Effector memory CD8-positive, alpha-beta T cell (primary cell): ENCODE measurements at regions not wholly inside any gene's neighbourhood (a gene's known extent, or its start where the extent isn't known, plus 50 kb on each side); places are given as distances from the start of the nearest gene placed in this dataset.

Experiments used
- ATAC-seq: fragments of 150-1000 bp; cut with Tn5 transposase; replicated peaks from 2 replicates; pipeline ENCODE4 v1.10.0; 2021; ENCODE audit warnings: mild to moderate bottlenecking, moderate library complexity
- DNase-seq, 3 experiments: peaks; one replicate each; pipeline ENCODE4 v3.0.0; 2021
- H3K27ac Mint-ChIP-seq, 2 donors: one replicate each; pipeline ENCODE4 v1.8.0; 2022; ENCODE audit warnings: mild to moderate bottlenecking in 2 of 2, mixed read lengths in 2 of 2, moderate library complexity in 2 of 2
- H3K27me3 Mint-ChIP-seq, 2 donors: one replicate each; pipeline ENCODE4 v1.8.0; 2022; ENCODE audit warnings: mixed read lengths in 2 of 2
- H3K36me3 Mint-ChIP-seq: one replicate; pipeline ENCODE4 v1.8.0; 2022; ENCODE audit warnings: mild to moderate bottlenecking, moderate library complexity, mixed read lengths; ENCODE audit not compliant: insufficient read depth
- H3K4me1 Mint-ChIP-seq, 2 donors: one replicate each; pipeline ENCODE4 v1.8.0; 2022; ENCODE audit warnings: low read depth in 2 of 2, mixed read lengths in 2 of 2
- H3K4me3 Mint-ChIP-seq, 2 donors: one replicate each; pipeline ENCODE4 v1.8.0; 2022; ENCODE audit warnings: mild to moderate bottlenecking in 2 of 2, mixed read lengths in 2 of 2, moderate library complexity in 2 of 2
- H3K9me3 Mint-ChIP-seq, 2 donors: one replicate each; pipeline ENCODE4 v1.8.0; 2022; ENCODE audit warnings: mixed read lengths in 2 of 2

DNA sequence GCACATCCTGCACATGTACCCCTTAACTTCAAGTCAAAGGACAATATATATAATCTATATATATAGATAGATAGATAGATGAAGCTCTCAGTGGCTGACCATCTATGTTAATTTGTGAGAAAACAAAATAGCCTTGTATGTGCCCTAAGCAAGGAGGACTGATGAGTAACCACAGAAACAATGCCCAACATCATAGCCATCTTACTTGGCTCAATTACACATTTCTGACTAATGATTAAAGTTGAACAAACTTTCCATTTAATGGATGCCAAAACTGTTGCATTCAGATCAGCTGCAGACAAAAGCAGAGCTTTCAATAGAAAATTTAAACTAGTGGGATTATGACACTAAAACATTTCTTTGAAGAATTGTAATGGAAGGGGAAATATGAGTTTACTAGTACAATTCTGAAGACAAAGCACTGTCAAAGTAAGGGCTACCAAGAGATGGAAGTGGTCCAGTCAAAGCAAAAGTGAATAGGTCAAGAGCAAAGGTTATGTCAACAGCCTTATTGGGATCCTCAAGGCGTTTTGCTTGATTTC, 1188.2 kb upstream of the RAG2 start:
- Mint-ChIP-seq H3K4me3 (no peak overlapping the region), H3K4me1 (no peaks in the 10 kb centered on the region), H3K9me3 (peaks cover 17 to 34% of the 10 kb centered on the region in 2 donors), H3K27ac (no peak overlapping the region), H3K36me3 (no peaks in the 10 kb centered on the region), H3K27me3 (no peaks in the 10 kb centered on the region)
- no peak for DNase-seq
- no peak for ATAC-seq

DNA sequence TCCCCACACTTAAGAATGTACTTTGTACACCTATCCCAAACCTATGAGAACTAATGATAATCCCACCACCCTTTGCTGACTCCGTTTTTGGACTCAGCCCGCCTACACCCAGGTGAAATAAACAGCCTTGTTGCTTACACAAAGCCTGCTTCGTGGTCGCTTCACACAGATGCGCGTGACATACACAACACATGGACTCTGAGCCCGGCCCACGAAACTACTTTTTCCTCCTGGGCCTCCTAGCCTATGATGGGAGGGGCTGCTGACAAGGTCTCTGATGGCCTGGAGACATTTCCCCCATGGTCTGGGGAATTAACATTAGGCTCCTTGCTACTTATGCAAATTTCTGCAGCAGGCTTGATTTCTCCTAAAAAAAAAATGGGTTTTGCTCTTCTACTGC, 1176.4 kb upstream of the RAG2 start:
- H3K4me1 Mint-ChIP-seq: no peaks in the 10 kb centered on the region
- H3K27ac Mint-ChIP-seq: no peak overlapping the region

DNA sequence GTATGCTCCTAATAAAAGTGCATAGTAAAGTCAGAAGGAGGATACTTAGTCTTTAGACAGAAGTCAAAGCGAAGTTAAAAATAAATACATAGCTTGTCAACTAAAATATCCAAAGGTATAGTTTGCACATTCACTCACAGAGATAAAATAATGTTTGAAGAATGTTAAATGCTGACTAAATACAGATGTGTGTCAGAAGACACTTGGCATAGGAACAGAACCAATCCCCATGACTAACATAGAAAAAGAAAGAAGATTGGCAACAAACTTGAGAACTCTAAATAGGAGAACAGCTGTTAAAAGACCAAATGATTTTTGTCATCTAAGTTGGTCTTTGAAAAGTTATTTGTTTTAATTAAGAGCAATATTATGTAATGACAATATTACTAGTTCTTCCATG, 1172.1 kb upstream of the RAG2 start:
- H3K36me3 Mint-ChIP-seq: no peaks in the 10 kb centered on the region
- H3K27ac Mint-ChIP-seq: no peak overlapping the region
- H3K4me3 Mint-ChIP-seq: no peak overlapping the region
- no peaks in the 10 kb centered on the region for H3K27me3 Mint-ChIP-seq
- no peaks in the 10 kb centered on the region for H3K4me1 Mint-ChIP-seq
- H3K9me3 Mint-ChIP-seq: peaks cover 4 to 20% of the 10 kb centered on the region in 2 donors
- DNase-seq: no peak
- no peak for ATAC-seq

More for the DNA sequence above, 1176.4 kb upstream of the RAG2 start:
- H3K4me3 Mint-ChIP-seq: no peak overlapping the region
- no peaks in the 10 kb centered on the region for H3K36me3 Mint-ChIP-seq
- peaks cover 7 to 20% of the 10 kb centered on the region in 2 donors for H3K9me3 Mint-ChIP-seq
- DNase-seq: no peak
- ATAC-seq: no peak
- no peaks in the 10 kb centered on the region for H3K27me3 Mint-ChIP-seq

DNA sequence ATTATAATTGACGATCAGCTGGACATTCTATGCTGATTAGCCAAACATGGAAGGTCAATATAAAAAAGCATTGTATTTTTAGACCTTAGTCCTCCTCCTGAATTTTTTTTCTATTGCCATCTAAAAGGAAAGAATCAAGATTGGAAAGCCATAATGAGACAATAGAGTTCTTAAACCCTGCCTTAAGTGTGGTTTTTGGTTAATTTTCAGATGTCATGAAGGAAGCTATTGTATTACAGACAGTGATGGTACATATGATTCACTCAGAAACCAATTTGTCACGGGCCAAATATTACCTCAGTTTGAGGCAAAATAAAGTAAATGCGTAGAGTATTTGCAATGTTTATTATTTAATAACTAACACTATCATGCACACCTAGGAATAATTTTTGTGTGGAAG, 1164.0 kb upstream of the RAG2 start:
- H3K36me3 Mint-ChIP-seq: no peaks in the 10 kb centered on the region
- H3K27me3 Mint-ChIP-seq: no peaks in the 10 kb centered on the region
- no peak overlapping the region for H3K27ac Mint-ChIP-seq
- H3K9me3 Mint-ChIP-seq: peaks cover 5 to 13% of the 10 kb centered on the region in 2 donors
- H3K4me1 Mint-ChIP-seq: no peaks in the 10 kb centered on the region
- no peak overlapping the region for H3K4me3 Mint-ChIP-seq
- no peak for DNase-seq
- no peak for ATAC-seq

DNA sequence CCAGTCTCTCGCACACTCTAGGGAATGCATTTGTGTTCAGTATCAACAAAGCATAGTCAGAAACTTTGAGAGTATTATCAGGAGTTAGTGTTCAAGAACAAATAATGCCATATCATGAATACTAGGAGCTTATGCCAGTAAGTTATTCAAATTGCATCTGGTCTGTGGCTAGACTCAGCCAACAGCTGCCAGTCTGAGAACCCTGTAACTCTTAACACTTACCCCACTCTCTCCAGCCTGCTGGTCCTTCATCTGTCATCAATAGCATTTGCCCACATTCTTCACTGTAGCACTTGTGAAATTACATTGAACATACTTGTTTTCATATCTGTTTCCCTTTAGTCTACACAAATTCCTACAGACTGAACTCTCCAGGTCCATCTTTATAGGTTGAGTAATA, 1157.5 kb upstream of the RAG2 start:
- H3K4me3 Mint-ChIP-seq: no peak overlapping the region
- peaks cover 4 to 7% of the 10 kb centered on the region in 2 donors for H3K9me3 Mint-ChIP-seq
- no peaks in the 10 kb centered on the region for H3K4me1 Mint-ChIP-seq
- ATAC-seq (no peak), DNase-seq (no peak)
- H3K27me3 Mint-ChIP-seq: no peaks in the 10 kb centered on the region
- no peaks in the 10 kb centered on the region for H3K36me3 Mint-ChIP-seq
- no peak overlapping the region for H3K27ac Mint-ChIP-seq

DNA sequence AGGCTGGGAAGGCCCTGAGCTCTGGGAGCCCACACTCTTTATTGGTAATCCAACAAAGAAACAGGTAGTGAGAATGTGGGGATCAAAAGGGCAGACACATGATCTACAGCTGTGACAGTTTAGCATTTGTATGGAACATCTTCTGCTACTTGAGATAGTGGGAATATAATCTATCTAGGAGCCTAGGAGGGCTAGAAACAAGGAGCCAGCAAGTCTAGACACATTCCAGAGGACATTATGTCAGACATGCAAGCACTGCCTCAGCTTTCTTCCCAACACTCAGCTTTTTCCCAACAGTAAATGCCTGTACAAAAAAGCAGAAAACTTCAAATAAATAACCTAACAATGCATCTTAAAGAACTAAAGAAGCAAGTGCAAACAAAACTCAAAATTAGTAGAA, 1150.6 kb upstream of the RAG2 start:
- ATAC-seq: no peak
- no peaks in the 10 kb centered on the region for H3K36me3 Mint-ChIP-seq
- no peak overlapping the region for H3K4me3 Mint-ChIP-seq
- H3K4me1 Mint-ChIP-seq: no peaks in the 10 kb centered on the region
- peaks cover 5 to 7% of the 10 kb centered on the region in 2 donors for H3K9me3 Mint-ChIP-seq
- no peak overlapping the region for H3K27ac Mint-ChIP-seq
- H3K27me3 Mint-ChIP-seq: no peaks in the 10 kb centered on the region
- DNase-seq: no peak

DNA sequence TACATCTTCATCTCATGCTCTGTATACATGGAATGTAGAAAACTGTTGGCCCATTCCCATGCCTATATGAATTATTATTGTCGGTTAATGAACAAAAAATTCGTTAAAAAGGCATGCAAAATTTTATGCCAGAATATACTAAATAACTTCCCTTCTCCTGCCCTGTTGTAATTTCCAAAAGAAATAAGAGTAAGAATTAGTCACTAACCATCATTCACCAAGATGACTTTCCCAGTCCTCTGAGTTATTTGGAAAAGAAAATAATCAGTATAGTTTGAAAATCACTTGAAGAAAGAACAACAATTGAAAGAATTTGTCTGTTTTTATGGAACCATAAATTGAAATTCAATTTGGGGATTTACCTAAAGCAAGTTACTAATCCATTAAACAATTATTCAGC, 1149.1 kb upstream of the RAG2 start:
- Mint-ChIP-seq H3K27ac (no peak overlapping the region), H3K27me3 (no peaks in the 10 kb centered on the region), H3K4me1 (no peaks in the 10 kb centered on the region), H3K9me3 (peaks cover 5 to 7% of the 10 kb centered on the region in 2 donors), H3K4me3 (no peak overlapping the region), H3K36me3 (no peaks in the 10 kb centered on the region)
- ATAC-seq: no peak
- no peak for DNase-seq

DNA sequence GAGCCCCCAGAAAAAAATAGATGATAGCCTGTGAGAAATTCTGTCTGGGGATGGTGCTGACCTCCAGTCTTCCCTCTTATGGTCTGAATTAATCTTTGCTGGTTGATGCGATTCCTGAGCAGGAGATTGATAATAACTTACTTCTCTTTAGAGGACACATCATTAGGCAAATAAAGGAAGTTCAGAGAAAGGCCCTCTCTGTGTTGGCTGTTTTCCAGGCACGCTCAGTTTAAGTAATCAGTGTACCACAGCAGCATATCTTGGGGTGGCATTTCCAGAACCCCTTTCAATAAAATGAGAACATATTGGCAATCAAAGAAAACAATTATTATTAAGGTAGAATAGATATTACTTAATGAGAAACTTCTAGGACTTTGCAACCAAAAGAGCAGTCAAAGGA, 1129.3 kb upstream of the RAG2 start:
- peaks cover 10 to 16% of the 10 kb centered on the region in 2 donors for H3K9me3 Mint-ChIP-seq
- H3K4me1 Mint-ChIP-seq: no peaks in the 10 kb centered on the region
- no peak overlapping the region for H3K4me3 Mint-ChIP-seq
- DNase-seq: no peak
- no peak for ATAC-seq
- H3K27ac Mint-ChIP-seq: no peak overlapping the region
- H3K27me3 Mint-ChIP-seq: no peaks in the 10 kb centered on the region
- no peaks in the 10 kb centered on the region for H3K36me3 Mint-ChIP-seq

DNA sequence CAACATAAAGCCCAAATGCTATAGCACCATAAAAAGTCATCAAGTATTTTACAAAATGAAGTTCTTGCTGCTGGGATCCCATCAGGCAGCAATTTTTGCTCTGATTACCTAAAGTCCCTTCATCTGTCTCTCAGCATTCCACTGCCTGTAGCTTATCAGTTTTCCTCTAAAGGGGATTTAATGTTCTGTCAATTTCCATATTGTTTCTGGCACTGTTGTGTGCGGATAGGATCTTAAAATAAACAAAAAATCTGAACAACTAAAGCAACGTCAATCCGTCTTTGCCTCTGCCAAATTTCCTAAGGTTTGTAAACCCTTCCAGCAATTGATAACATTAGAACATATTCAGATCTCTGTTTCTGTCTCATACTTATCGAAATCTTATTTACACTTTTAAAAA, 1126.3 kb upstream of the RAG2 start:
- Mint-ChIP-seq H3K4me3 (no peak overlapping the region), H3K36me3 (no peaks in the 10 kb centered on the region), H3K9me3 (peaks cover 4 to 8% of the 10 kb centered on the region in 2 donors)

DNA sequence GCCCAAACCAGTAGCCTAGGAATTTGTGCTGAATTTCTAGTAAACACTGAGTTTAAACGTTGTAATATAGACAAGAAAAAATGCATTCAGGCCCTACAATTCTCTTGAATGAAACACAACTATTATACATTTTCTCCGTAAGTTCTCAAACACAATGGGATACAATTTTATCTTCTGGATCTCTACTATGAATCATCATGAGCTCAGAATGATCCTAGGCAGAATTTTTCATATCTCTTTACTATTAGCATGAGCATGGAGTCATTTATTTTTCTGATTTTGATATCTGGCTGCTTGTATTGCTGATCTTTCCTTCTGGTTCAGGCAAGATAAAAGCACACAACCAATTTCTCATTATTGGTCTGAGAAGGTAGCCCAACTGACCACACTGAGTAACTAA, 1123.4 kb upstream of the RAG2 start:
- no peaks in the 10 kb centered on the region for H3K4me1 Mint-ChIP-seq
- no peaks in the 10 kb centered on the region for H3K27me3 Mint-ChIP-seq
- DNase-seq (no peak), ATAC-seq (no peak)
- no peaks in the 10 kb centered on the region for H3K36me3 Mint-ChIP-seq
- peaks cover 2 to 15% of the 10 kb centered on the region in 2 donors for H3K9me3 Mint-ChIP-seq
- H3K4me3 Mint-ChIP-seq: no peak overlapping the region
- no peak overlapping the region for H3K27ac Mint-ChIP-seq

More for the DNA sequence above, 1126.3 kb upstream of the RAG2 start:
- DNase-seq (no peak), ATAC-seq (no peak)
- Mint-ChIP-seq H3K27ac (no peak overlapping the region), H3K27me3 (no peaks in the 10 kb centered on the region), H3K4me1 (no peaks in the 10 kb centered on the region)

DNA sequence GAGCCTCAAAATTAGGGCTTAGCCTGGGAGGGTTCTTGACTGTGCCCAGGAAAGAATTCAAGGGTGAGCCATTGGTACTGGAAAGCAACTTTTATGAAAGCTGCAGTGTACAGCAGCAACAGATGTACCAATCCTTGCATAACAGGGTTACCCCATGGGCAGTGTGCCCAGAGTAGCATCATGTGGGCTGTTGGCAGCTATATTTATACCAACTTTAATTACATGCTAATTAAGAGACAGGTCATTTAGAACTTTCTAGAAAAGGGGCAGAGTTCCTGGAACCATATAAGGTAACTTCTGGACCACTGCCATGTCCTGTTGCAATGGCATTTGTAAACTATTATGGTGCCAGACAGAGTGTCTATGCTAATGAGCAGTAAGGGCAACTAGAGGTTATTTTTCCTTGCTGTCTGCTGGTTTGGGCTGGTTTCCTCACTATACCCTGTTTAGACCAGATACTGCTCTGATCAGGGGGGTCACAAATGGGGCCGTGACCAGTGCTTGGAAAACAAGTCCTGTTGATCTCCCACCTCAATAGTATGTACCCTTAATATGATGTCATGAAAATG, 1120.5 kb upstream of the RAG2 start:
- H3K9me3 Mint-ChIP-seq: peaks cover 6 to 8% of the 10 kb centered on the region in 2 donors
- no peaks in the 10 kb centered on the region for H3K36me3 Mint-ChIP-seq
- ATAC-seq (no peak), DNase-seq (no peak)
- no peak overlapping the region for H3K4me3 Mint-ChIP-seq
- no peaks in the 10 kb centered on the region for H3K27me3 Mint-ChIP-seq
- H3K4me1 Mint-ChIP-seq: no peaks in the 10 kb centered on the region
- no peak overlapping the region for H3K27ac Mint-ChIP-seq

DNA sequence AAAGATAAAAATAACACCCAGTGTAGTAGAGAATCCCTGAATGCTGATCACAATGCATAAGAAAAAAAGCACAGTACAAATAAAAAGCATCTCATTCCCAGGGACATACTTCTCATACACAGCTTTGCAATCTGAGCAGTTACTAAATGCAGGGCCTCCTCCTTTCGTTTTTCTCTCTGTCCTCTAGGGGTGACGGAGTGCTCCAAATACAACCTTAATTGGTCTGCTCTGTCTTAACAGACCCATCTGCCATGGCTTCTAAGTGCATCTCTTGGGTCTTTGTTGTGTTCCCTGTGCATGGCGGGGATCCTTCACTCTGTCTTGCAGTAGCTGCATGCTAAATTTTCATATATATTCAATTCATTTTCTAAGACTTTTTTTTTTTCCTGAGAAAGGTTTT, 1114.2 kb upstream of the RAG2 start:
- ATAC-seq (no peak), DNase-seq (no peak)
- Mint-ChIP-seq H3K36me3 (no peaks in the 10 kb centered on the region), H3K9me3 (peaks cover 0 to 5% of the 10 kb centered on the region in 2 donors), H3K4me3 (no peak overlapping the region), H3K27me3 (no peaks in the 10 kb centered on the region), H3K4me1 (no peaks in the 10 kb centered on the region), H3K27ac (no peak overlapping the region)

DNA sequence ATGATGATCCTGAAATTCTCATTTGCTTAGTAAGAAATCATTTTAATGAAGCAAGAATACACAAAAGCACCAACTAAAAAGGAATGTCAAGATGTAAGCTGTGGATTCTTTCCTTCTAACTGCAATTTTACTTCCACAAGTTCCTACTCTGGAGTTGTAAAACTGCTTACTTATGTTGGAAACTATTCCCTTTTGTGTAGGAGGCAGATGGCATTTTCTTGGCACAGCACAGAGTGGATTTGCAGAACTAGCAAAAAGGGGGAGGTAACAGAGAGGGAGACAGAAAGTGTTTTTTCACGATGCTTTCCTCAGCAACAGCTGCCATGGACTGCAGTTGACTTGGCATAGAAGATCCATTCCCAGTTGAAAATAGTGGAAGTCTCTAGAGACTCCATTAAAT, 1112.0 kb upstream of the RAG2 start:
- no peak for ATAC-seq
- H3K36me3 Mint-ChIP-seq: no peaks in the 10 kb centered on the region
- no peaks in the 10 kb centered on the region for H3K4me1 Mint-ChIP-seq
- H3K4me3 Mint-ChIP-seq: no peak overlapping the region
- DNase-seq: no peak
- peaks cover 6 to 7% of the 10 kb centered on the region in 2 donors for H3K9me3 Mint-ChIP-seq
- no peak overlapping the region for H3K27ac Mint-ChIP-seq
- no peaks in the 10 kb centered on the region for H3K27me3 Mint-ChIP-seq

DNA sequence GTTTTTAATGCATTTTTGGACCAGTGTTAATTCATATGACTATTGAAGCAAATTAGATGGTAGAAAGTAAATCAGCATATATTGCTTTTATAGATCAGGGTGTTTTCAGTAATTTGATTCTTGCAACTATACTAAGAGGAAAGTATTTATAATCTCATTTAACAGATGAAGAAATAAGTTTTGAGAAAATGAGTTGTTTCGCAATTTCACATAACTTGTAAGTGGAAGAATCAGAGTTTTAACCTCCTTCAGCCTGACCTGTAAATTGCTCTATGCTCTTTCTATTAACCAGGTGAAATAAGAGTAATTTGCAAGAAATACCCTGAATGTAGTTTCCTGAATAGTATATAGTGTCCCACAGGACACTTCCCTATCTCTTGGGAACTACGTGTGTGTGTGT, 1106.8 kb upstream of the RAG2 start:
- DNase-seq (no peak), ATAC-seq (no peak)
- no peaks in the 10 kb centered on the region for H3K36me3 Mint-ChIP-seq
- H3K4me1 Mint-ChIP-seq: no peaks in the 10 kb centered on the region
- no peaks in the 10 kb centered on the region for H3K27me3 Mint-ChIP-seq
- no peak overlapping the region for H3K27ac Mint-ChIP-seq
- no peak overlapping the region for H3K4me3 Mint-ChIP-seq
- peaks cover 9 to 13% of the 10 kb centered on the region in 2 donors for H3K9me3 Mint-ChIP-seq
